Activated naive CD4-positive, alpha-beta T cell treated with anti-CD3 and anti-CD28 coated beads, Interleukin-2, amount 50 U/mL, for 24 hours (primary cell): ENCODE measurements at regions not wholly inside any gene's neighbourhood (a gene's known extent, or its start where the extent isn't known, plus 50 kb on each side); places are given as distances from the start of the nearest gene placed in this dataset.
A peak's percentile ranks its signal among the peaks of the same experiment; 100 is the strongest.

ENCODE experiments used
- H3K27ac Mint-ChIP-seq: one replicate; pipeline ENCODE4 v1.8.0; 2021; ENCODE audit warnings: mild to moderate bottlenecking, mixed read lengths
- H3K27me3 Mint-ChIP-seq: one replicate; pipeline ENCODE4 v1.8.0; 2021; ENCODE audit warnings: mixed read lengths
- H3K36me3 Mint-ChIP-seq: one replicate; pipeline ENCODE4 v1.8.0; 2021; ENCODE audit warnings: mixed read lengths
- H3K4me1 Mint-ChIP-seq: one replicate; pipeline ENCODE4 v1.8.0; 2021; ENCODE audit warnings: mixed read lengths
- H3K4me3 Mint-ChIP-seq: one replicate; pipeline ENCODE4 v1.8.0; 2021; ENCODE audit warnings: mild to moderate bottlenecking, mixed read lengths
- H3K9me3 Mint-ChIP-seq: one replicate; pipeline ENCODE4 v1.8.0; 2021; ENCODE audit warnings: mixed read lengths

GRCh38 chr18:62442391-62442790 lies 80.4 kb upstream of the ZCCHC2 start:
- Mint-ChIP-seq H3K27me3 (peaks cover 2% of the 10 kb centered on the region), H3K9me3 (no peaks in the 10 kb centered on the region), H3K36me3 (no peaks in the 10 kb centered on the region), H3K27ac (no peak overlapping the region), H3K4me1 (no peaks in the 10 kb centered on the region), H3K4me3 (no peak overlapping the region)

DNA sequence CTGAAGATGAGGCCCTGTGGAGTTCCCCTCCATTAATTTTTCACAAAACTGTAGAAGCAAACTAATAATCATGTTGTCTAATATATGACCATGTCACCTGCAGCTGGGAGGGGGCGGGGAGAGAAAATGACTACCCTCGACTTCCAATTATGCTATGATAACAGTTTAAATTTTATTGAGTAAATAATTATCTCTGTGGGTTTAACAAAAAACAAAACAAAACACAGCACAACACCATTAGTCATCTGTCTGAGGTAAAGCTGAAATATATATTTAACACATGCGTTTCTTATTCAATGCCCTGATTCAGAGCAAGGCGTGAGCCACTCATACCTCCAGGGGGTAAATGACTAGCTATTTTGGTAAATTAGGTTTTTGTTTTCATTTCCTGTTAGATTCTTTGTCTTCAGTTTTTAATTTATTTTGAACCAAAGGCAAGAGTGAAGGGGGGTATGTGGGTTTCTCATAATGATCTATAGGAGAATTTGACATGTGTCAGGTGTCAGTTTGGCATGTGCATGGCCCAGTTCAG lies 77.4 kb upstream of the ZCCHC2 start:
- no peaks in the 10 kb centered on the region for H3K9me3 Mint-ChIP-seq
- H3K4me1 Mint-ChIP-seq = no peaks in the 10 kb centered on the region
- H3K36me3 Mint-ChIP-seq = no peaks in the 10 kb centered on the region
- H3K27me3 Mint-ChIP-seq = no peaks in the 10 kb centered on the region
- peak overlapping the region; percentile 60 for H3K27ac Mint-ChIP-seq
- no peak overlapping the region for H3K4me3 Mint-ChIP-seq

DNA sequence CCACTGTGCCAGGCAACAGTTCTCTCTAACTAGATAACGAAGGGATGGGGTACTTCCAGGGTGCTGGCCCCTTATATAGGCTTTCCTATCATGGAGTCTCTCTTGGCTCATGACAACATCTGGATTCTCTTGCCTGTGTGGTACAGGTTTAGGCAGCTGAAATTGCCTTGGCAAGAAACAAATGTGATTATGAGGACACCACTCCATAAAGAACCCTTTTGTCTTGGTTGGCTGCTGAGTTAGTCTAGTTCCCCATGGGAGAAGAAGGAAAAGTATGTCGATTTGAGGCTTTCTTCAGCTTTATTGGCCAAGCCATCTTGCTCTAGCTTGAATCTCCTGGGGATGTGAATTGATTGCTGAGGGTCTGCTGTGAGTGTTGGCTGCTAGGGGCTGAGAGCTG lies 76.3 kb upstream of the ZCCHC2 start:
- Mint-ChIP-seq H3K27ac (no peak overlapping the region), H3K4me3 (no peak overlapping the region), H3K36me3 (no peaks in the 10 kb centered on the region)

DNA sequence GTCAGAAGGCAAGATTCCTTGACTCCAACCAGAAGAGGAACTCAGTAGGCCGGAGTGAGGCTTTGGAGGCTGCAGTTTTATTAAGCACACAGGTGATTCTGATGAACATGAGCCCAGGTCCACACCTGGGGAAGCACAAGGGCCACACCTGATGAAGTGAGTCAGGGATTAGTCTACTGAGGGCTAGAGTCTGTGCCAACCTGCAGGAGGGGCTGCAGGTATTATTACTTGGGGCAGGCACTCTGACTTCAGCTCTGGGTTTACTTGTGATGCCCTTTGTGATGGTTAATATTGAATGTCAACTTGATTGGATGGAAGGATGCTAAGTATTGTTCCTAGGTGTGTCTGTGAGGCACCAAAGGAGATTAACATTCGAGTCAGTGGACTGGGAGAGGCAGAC lies 75.2 kb upstream of the ZCCHC2 start:
- Mint-ChIP-seq H3K4me1 (no peaks in the 10 kb centered on the region), H3K9me3 (no peaks in the 10 kb centered on the region), H3K36me3 (no peaks in the 10 kb centered on the region), H3K27me3 (no peaks in the 10 kb centered on the region), H3K27ac (no peak overlapping the region), H3K4me3 (no peak overlapping the region)

More for the DNA sequence above, 76.3 kb upstream of the ZCCHC2 start:
- no peaks in the 10 kb centered on the region for H3K9me3 Mint-ChIP-seq
- no peaks in the 10 kb centered on the region for H3K27me3 Mint-ChIP-seq
- no peaks in the 10 kb centered on the region for H3K4me1 Mint-ChIP-seq

DNA sequence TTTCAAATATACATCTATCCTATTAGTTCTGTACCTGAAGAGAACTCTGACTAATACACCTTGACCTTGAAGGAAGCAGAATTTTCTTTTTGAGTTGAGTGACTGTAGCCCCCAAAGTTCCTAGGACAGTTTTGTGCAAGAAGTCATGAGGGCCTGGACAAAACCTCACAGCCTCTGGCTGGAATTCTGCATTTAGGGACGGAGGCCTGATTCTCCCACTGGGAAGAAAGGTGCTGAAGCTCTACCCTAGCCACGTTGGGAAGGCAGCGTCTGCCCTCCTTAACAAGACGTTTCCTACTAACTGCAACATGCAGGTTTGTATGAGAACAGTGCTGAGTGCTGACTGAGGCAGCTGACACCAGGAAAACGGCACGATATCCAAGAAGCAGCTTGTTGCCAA lies 74.4 kb upstream of the ZCCHC2 start:
- no peaks in the 10 kb centered on the region for H3K27me3 Mint-ChIP-seq
- no peaks in the 10 kb centered on the region for H3K4me1 Mint-ChIP-seq
- no peaks in the 10 kb centered on the region for H3K36me3 Mint-ChIP-seq
- H3K9me3 Mint-ChIP-seq = no peaks in the 10 kb centered on the region
- no peak overlapping the region for H3K27ac Mint-ChIP-seq
- H3K4me3 Mint-ChIP-seq = no peak overlapping the region

- Mint-ChIP-seq H3K4me3 (no peak overlapping the region), H3K27me3 (peaks cover 2% of the 10 kb centered on the region), H3K9me3 (no peaks in the 10 kb centered on the region), H3K27ac (no peak overlapping the region), H3K36me3 (no peaks in the 10 kb centered on the region), H3K4me1 (no peaks in the 10 kb centered on the region)
Observed at GRCh38 chr18:62449490-62450104, 73.2 kb upstream of the ZCCHC2 start.

DNA sequence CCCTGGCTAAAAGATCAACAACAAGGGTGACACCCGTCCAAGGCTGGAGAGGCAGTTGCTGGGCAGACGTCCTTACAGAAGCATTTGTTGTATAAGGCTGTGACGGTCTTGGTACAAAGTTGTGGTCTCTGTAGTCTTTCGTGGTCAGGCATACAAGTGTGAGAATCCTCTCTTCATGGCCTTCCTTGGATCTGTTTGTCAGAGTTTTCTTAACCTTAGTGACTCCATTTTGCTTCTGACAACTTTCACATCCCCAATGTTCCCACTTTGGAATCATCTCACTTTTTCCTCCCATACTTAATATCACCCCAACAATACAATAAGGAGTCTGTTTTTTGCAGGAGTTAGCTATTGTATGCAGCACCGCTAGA lies 72.7 kb upstream of the ZCCHC2 start:
- Mint-ChIP-seq H3K36me3 (no peaks in the 10 kb centered on the region), H3K4me3 (no peak overlapping the region), H3K4me1 (no peaks in the 10 kb centered on the region), H3K9me3 (no peaks in the 10 kb centered on the region), H3K27ac (no peak overlapping the region), H3K27me3 (peaks cover 2% of the 10 kb centered on the region)

DNA sequence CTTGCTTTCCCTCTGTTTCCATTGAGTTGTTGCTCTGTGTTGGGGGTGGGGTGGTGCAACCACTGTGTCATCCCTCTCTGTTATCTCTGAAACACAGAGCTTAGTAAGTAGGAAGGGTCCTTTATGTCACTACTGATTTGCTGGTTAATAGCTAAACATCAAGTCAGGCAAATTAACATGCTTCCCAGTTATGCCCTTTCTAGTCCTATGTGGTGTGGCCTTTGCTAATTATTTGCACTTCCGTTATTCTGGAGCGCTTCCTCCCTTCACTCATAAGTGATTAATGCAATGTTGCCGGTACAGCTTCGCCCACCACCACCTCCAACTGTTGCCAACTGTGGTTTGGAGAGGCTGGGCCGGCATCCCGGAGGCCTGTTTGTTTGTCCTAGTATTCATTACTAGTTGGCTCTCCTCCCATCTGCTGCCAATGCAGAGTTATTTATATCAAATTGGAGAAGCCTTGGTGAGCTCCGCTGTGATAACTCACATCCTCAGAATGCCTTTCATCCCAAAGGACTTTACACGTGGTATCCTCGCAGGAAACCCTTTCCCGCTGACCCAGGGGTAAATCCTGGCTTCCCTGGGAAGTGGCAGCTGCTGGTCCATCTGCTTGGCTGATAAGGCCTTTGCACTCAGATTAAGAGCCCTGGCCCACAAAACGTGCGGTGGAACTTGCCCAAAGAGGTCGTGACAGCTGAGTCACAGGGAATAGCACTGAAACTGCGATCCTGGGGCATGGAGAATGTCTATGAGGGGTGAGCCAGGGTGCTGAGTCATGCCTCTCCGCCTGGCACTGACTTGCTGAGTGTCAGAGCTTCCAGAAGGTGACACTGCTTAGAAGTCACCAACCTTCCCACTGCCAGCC lies 72.0 kb upstream of the ZCCHC2 start:
- H3K27me3 Mint-ChIP-seq = peaks cover 2% of the 10 kb centered on the region
- H3K4me1 Mint-ChIP-seq = no peaks in the 10 kb centered on the region
- no peak overlapping the region for H3K4me3 Mint-ChIP-seq
- no peaks in the 10 kb centered on the region for H3K9me3 Mint-ChIP-seq
- H3K36me3 Mint-ChIP-seq = no peaks in the 10 kb centered on the region
- H3K27ac Mint-ChIP-seq = no peak overlapping the region

- H3K27ac Mint-ChIP-seq = no peak overlapping the region
- no peaks in the 10 kb centered on the region for H3K4me1 Mint-ChIP-seq
- H3K36me3 Mint-ChIP-seq = no peaks in the 10 kb centered on the region
- peaks cover 2% of the 10 kb centered on the region for H3K27me3 Mint-ChIP-seq
- H3K4me3 Mint-ChIP-seq = no peak overlapping the region
- no peaks in the 10 kb centered on the region for H3K9me3 Mint-ChIP-seq
Observed at GRCh38 chr18:62452280-62452831, 70.5 kb upstream of the ZCCHC2 start.

GRCh38 chr18:62453864-62454263 lies 69.0 kb upstream of the ZCCHC2 start:
- H3K4me1 Mint-ChIP-seq = no peaks in the 10 kb centered on the region
- peaks cover 2% of the 10 kb centered on the region for H3K27me3 Mint-ChIP-seq
- H3K4me3 Mint-ChIP-seq = no peak overlapping the region
- H3K27ac Mint-ChIP-seq = no peak overlapping the region
- no peaks in the 10 kb centered on the region for H3K36me3 Mint-ChIP-seq
- no peaks in the 10 kb centered on the region for H3K9me3 Mint-ChIP-seq

- Mint-ChIP-seq H3K27ac (no peak overlapping the region), H3K27me3 (peaks cover 2% of the 10 kb centered on the region), H3K4me3 (no peak overlapping the region), H3K9me3 (no peaks in the 10 kb centered on the region), H3K4me1 (no peaks in the 10 kb centered on the region), H3K36me3 (no peaks in the 10 kb centered on the region)
Observed at GRCh38 chr18:62454527-62454926, 68.3 kb upstream of the ZCCHC2 start.

DNA sequence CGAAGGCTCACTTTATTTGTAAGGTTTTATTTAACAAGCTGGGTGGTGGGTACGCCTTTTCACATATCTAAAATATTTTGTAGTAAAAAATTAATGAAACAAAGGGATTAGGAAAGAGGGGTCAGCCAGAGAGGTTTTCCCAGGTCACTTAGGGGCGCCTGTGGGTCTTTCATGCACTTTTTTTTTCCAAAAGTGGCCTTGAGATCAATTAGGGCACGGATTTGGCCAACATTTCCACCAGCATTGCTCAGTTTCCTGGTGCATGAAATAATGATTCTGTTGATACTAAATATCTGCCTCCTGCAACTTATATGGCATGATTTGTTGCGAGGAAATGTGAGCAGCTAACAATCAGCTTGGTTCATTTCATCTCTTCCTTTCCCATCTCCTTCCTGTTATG lies 67.6 kb upstream of the ZCCHC2 start:
- no peaks in the 10 kb centered on the region for H3K4me1 Mint-ChIP-seq
- H3K36me3 Mint-ChIP-seq = no peaks in the 10 kb centered on the region
- no peak overlapping the region for H3K4me3 Mint-ChIP-seq
- no peaks in the 10 kb centered on the region for H3K9me3 Mint-ChIP-seq
- no peak overlapping the region for H3K27ac Mint-ChIP-seq
- peaks cover 2% of the 10 kb centered on the region for H3K27me3 Mint-ChIP-seq

- Mint-ChIP-seq H3K4me3 (no peak overlapping the region), H3K4me1 (no peaks in the 10 kb centered on the region), H3K27me3 (peaks cover 2% of the 10 kb centered on the region), H3K9me3 (no peaks in the 10 kb centered on the region), H3K27ac (no peak overlapping the region), H3K36me3 (no peaks in the 10 kb centered on the region)
Observed at GRCh38 chr18:62457877-62458276, 64.9 kb upstream of the ZCCHC2 start.

- no peaks in the 10 kb centered on the region for H3K4me1 Mint-ChIP-seq
- no peak overlapping the region for H3K4me3 Mint-ChIP-seq
- H3K36me3 Mint-ChIP-seq = no peaks in the 10 kb centered on the region
Observed at GRCh38 chr18:62458346-62458745, 64.5 kb upstream of the ZCCHC2 start.

DNA sequence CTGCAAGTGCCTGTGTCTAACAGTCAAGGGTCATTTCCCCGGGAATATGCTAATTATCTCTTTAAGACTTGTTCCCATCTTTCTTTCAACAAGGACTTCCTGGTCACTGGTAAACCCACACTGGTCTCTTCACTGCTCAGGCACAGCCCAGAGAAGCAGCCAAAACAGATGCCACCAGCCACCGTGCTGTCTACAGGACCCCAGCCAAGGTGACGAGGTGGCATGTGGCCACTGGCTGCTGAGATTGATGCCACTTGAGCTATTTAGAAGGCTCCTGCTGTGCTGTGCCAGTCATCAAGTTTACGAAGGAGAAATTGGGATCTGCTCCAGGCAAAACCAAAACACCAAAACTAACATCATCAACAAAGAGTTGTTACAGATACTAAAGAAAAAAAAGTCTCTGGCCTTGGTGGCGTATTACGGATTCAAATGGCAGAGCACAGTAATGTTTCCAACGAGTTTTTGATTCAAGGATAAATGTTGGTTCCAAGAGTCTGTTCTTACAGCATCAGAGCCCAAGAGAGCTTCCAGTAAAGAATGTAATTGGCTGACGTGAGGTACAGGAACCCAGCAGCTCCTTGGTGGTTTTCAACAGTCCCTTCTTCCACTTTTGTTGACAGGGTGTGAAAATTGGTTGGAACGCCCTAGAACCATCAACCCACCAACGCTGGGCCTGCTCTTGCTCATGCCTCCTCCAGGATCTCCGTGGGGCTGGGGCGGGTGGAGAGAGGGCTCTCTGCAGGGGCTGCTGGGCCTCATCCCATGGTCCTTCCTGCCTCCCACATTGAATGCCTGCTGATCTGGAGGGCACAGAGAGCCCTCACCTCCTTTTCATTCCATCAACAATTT lies 63.7 kb upstream of the ZCCHC2 start:
- H3K27me3 Mint-ChIP-seq = peaks cover 2% of the 10 kb centered on the region
- no peaks in the 10 kb centered on the region for H3K36me3 Mint-ChIP-seq
- no peaks in the 10 kb centered on the region for H3K9me3 Mint-ChIP-seq
- H3K27ac Mint-ChIP-seq = no peak overlapping the region
- no peak overlapping the region for H3K4me3 Mint-ChIP-seq
- H3K4me1 Mint-ChIP-seq = no peaks in the 10 kb centered on the region

More at GRCh38 chr18:62458346-62458745, 64.5 kb upstream of the ZCCHC2 start:
- H3K27me3 Mint-ChIP-seq = peaks cover 2% of the 10 kb centered on the region
- no peak overlapping the region for H3K27ac Mint-ChIP-seq
- H3K9me3 Mint-ChIP-seq = no peaks in the 10 kb centered on the region
